HCT116 (cell line): ENCODE measurements at regions not wholly inside any gene's neighbourhood (a gene's known extent, or its start where the extent isn't known, plus 50 kb on each side); places are given as distances from the start of the nearest gene placed in this dataset.

ENCODE experiments used
- ATAC-seq: fragments of 200-7000 bp; cut with Tn5 transposase; 2 replicates; pipeline ENCODE4 v1.9.1; 2020; ENCODE audit warnings: mild to moderate bottlenecking, moderate library complexity
- BruUV-seq: library from RNA; stranded (reverse); fragments of 400-500 nt; replicated peaks from 2 replicates; lab custom pipeline; 2021; lab: Mats Ljungman, UMichigan
- CTCF ChIA-PET: fragments of 300-600 bp; sonication (Branson Sonifier 250); formaldehyde crosslinking; loops from one replicate; lab custom pipeline; 2021; ENCODE audit warnings: antibody characterized with exemption; lab: Charles Lee
- POLR2A ChIA-PET: fragments of 300-600, 350-600 bp; sonication (Branson Sonifier 250); formaldehyde crosslinking; loops from one replicate; lab custom pipeline; 2021; ENCODE audit warnings: antibody characterized with exemption; lab: Charles Lee
- RAD21 ChIA-PET, 2 experiments: fragments of 300-600 bp; sonication (Branson Sonifier 250); formaldehyde crosslinking; loops; one replicate each; lab custom pipeline; 2023; ENCODE audit warnings: low total read pairs in 2 of 2; ENCODE audit not compliant: uncharacterized antibody in 2 of 2, unreplicated experiment in 2 of 2, low non-redundant PET in 1 of 2; lab: Charles Lee
- DNase-seq: peaks from one replicate; pipeline ENCODE4 v3.0.0-alpha.2; 2010; ENCODE audit warnings: low read depth, low spot score
- H2AFZ ChIP-seq: fragments of 200-600 bp; shearing (Covaris generic), sonication (generic); 2 replicates; pipeline ENCODE4 v1.6.1; 2017; ENCODE audit warnings: low read depth, mixed run types, mixed read lengths, antibody characterized with exemption, low read length; ENCODE audit not compliant: poor library complexity, severe bottlenecking
- H3K27ac ChIP-seq: 2 replicates; pipeline ENCODE4 v1.5.1; 2012; ENCODE audit warnings: low read depth, low read length
- H3K27me3 ChIP-seq: fragments of 200-600 bp; sonication (generic); 2 replicates; pipeline ENCODE4 v1.6.1; 2016; ENCODE audit warnings: mixed run types, low read length, mixed read lengths; ENCODE audit not compliant: insufficient read depth
- H3K36me3 ChIP-seq, 2 experiments: fragments of 200-500 bp in 1 of 2; fragments of 200-600 bp in 1 of 2; sonication (Bioruptor generic) in 1 of 2; sonication (generic) in 1 of 2; 2 replicates each; pipeline versions ENCODE4 v1.5.1 to v1.6.1; 2014 to 2016; ENCODE audit warnings: low read length in 2 of 2, inconsistent platforms in 1 of 2, mixed read lengths in 1 of 2, mixed run types in 1 of 2; ENCODE audit not compliant: insufficient read depth in 2 of 2, control insufficient read depth in 1 of 2
- H3K4me1 ChIP-seq, 2 experiments: fragments of 200-600 bp in 1 of 2; sonication (generic) in 1 of 2; 2 replicates each; pipeline versions ENCODE4 v1.5.1 to v1.6.1; 2012 to 2017; ENCODE audit warnings: low read length in 2 of 2, inconsistent platforms in 1 of 2, mild to moderate bottlenecking in 1 of 2, mixed read lengths in 1 of 2, mixed run types in 1 of 2, moderate library complexity in 1 of 2; ENCODE audit not compliant: insufficient read depth in 2 of 2, control insufficient read depth in 1 of 2
- H3K4me2 ChIP-seq: fragments of 200-600 bp; sonication (generic); 2 replicates; pipeline ENCODE4 v1.6.1; 2017; ENCODE audit warnings: mixed run types, low read length, mixed read lengths
- H3K4me3 ChIP-seq, 2 experiments: fragments of 200-600 bp in 1 of 2; sonication (generic) in 1 of 2; replicated peaks in 1 of 2; 2 replicates each; pipeline ENCODE4 v1.5.1; 2011 to 2016; ENCODE audit warnings: low read length in 2 of 2, control low read depth in 1 of 2, low read depth in 1 of 2, mild to moderate bottlenecking in 1 of 2, mixed read lengths in 1 of 2, mixed run types in 1 of 2
- H3K79me2 ChIP-seq: fragments of 200-600 bp; sonication (generic); 2 replicates; pipeline ENCODE4 v1.6.1; 2017; ENCODE audit warnings: mild to moderate bottlenecking, mixed run types, low read length, moderate library complexity, mixed read lengths; ENCODE audit not compliant: insufficient read depth
- H3K9ac ChIP-seq: fragments of 200-600 bp; sonication (generic); 2 replicates; pipeline ENCODE4 v1.6.1; 2016; ENCODE audit warnings: low read length, mixed read lengths
- H3K9me2 ChIP-seq: fragments of 200-600 bp; sonication (generic), shearing (Covaris generic); 2 replicates; pipeline ENCODE4 v1.6.1; 2017; ENCODE audit warnings: mixed run types, mild to moderate bottlenecking, moderate library complexity; ENCODE audit not compliant: insufficient read depth
- H3K9me3 ChIP-seq, 2 experiments: fragments of 200-500 bp in 1 of 2; fragments of 200-600 bp in 1 of 2; sonication (Bioruptor generic) in 1 of 2; sonication (generic) in 1 of 2; 2 replicates each; pipeline ENCODE4 v1.6.1; 2014 to 2017; ENCODE audit warnings: low read length in 2 of 2, mixed read lengths in 2 of 2, inconsistent platforms in 1 of 2, low read depth in 1 of 2, mild to moderate bottlenecking in 1 of 2, mixed run types in 1 of 2, moderate library complexity in 1 of 2; ENCODE audit not compliant: control insufficient read depth in 1 of 2, insufficient read depth in 1 of 2
- H4K20me1 ChIP-seq: fragments of 200-600 bp; sonication (generic), shearing (Covaris generic); 2 replicates; pipeline ENCODE4 v1.6.1; 2017; ENCODE audit warnings: mixed run types, mild to moderate bottlenecking, moderate library complexity; ENCODE audit not compliant: insufficient read depth
- ATF3 ChIP-seq: IDR thresholded peaks from 2 replicates; pipeline ENCODE4 v1.6.1; 2012
- CBX3 ChIP-seq: IDR thresholded peaks from 2 replicates; pipeline ENCODE4 v1.6.1; 2012; ENCODE audit warnings: low read depth
- CTCF ChIP-seq, 3 experiments: fragments of 200-600 bp in 1 of 3; sonication (generic) in 1 of 3; IDR thresholded peaks in 2 of 3; conservative IDR thresholded peaks in 1 of 3; 2 replicates each; pipeline ENCODE4 v1.5.1; 2012 to 2017; ENCODE audit warnings: low read depth in 2 of 3, low read length in 2 of 3, antibody characterized with exemption in 1 of 3, borderline replicate concordance in 1 of 3, control low read depth in 1 of 3, mild to moderate bottlenecking in 1 of 3, mixed read lengths in 1 of 3, mixed run types in 1 of 3, moderate library complexity in 1 of 3; ENCODE audit not compliant: insufficient read depth in 1 of 3
- EGR1 ChIP-seq: IDR thresholded peaks from 2 replicates; pipeline ENCODE4 v1.6.1; 2012; ENCODE audit warnings: low read depth
- ELF1 ChIP-seq: IDR thresholded peaks from 2 replicates; pipeline ENCODE4 v1.6.1; 2012; ENCODE audit warnings: low read depth, borderline replicate concordance
- EZH2 ChIP-seq: fragments of 200-600 bp; sonication (generic); IDR thresholded peaks from 2 replicates; pipeline ENCODE4 v1.6.1; 2017; ENCODE audit warnings: antibody characterized with exemption, mixed run types
- EZH2phosphoT487 ChIP-seq: fragments of 200-600 bp; IDR thresholded peaks from 2 replicates; pipeline ENCODE4 v1.6.1; 2018; ENCODE audit warnings: antibody characterized with exemption, borderline replicate concordance
- JUND ChIP-seq: IDR thresholded peaks from 2 replicates; pipeline ENCODE4 v1.6.1; 2012
- MAX ChIP-seq: IDR thresholded peaks from 2 replicates; pipeline ENCODE4 v1.6.1; 2012
- POLR2A ChIP-seq: IDR thresholded peaks from 2 replicates; pipeline ENCODE4 v1.7.0; 2011; ENCODE audit warnings: borderline replicate concordance; ENCODE audit not compliant: insufficient read depth, insufficient read length; ENCODE audit errors: extremely low read depth
- POLR2AphosphoS5 ChIP-seq: IDR thresholded peaks from 2 replicates; pipeline ENCODE4 v1.6.1; 2011; ENCODE audit warnings: mild to moderate bottlenecking, low read depth, low read length, moderate library complexity
- RAD21 ChIP-seq: IDR thresholded peaks from 2 replicates; pipeline ENCODE4 v1.6.1; 2012; ENCODE audit warnings: low read depth, mild to moderate bottlenecking
- SIN3A ChIP-seq: IDR thresholded peaks from 2 replicates; pipeline ENCODE4 v1.6.1; 2012; ENCODE audit warnings: low read depth
- SP1 ChIP-seq: IDR thresholded peaks from 2 replicates; pipeline ENCODE4 v1.6.1; 2012; ENCODE audit warnings: low read depth
- TCF7L2 ChIP-seq: IDR thresholded peaks from 2 replicates; pipeline ENCODE4 v1.7.0; 2011; ENCODE audit warnings: borderline replicate concordance, inconsistent platforms; ENCODE audit not compliant: insufficient read depth, insufficient read length; ENCODE audit errors: extremely low read depth
- YY1 ChIP-seq: IDR thresholded peaks from 2 replicates; pipeline ENCODE4 v1.6.1; 2011; ENCODE audit warnings: low read length, low read depth, moderate library complexity, mild to moderate bottlenecking; ENCODE audit not compliant: insufficient replicate concordance; ENCODE audit errors: extremely low read depth
- ZBTB33 ChIP-seq: IDR thresholded peaks from 2 replicates; pipeline ENCODE4 v1.6.1; 2011; ENCODE audit warnings: mild to moderate bottlenecking, low read length, moderate library complexity; ENCODE audit not compliant: insufficient replicate concordance; ENCODE audit errors: extremely low read depth
- ZFX ChIP-seq: fragments of 450-650 bp; IDR thresholded peaks from 2 replicates; pipeline ENCODE4 v1.6.1; 2017
- ZNF274 ChIP-seq: fragments of 200-500 bp; sonication (Bioruptor generic); IDR thresholded peaks from 2 replicates; pipeline ENCODE4 v1.6.1; 2014; ENCODE audit warnings: mild to moderate bottlenecking, low read depth, low read length, inconsistent platforms
- intact Hi-C: fragments of 100-400 bp; cut with micrococcal nuclease; formaldehyde crosslinking; loops from 2 replicates; pipeline ENCODE4 v1.10.0; 2022

- Histone ChIP-seq H2AFZ (no peak overlapping the region), H3K9me3 (no peaks in the 10 kb centered on the region), H3K9me2 (no peaks in the 10 kb centered on the region), H3K27ac (no peak overlapping the region), H3K4me3 (no peak overlapping the region), H3K79me2 (peaks cover 80% of the 10 kb centered on the region)
- CTCF ChIA-PET, result no interaction called here
- no TSS peak for BruUV-seq
- TF ChIP-seq EGR1, result no peak
- TF ChIP-seq MAX, result no peak
- TF ChIP-seq CTCF (IDR thresholded peaks at IDR 0.05 in 2 of 3, conservative IDR thresholded peaks at IDR 0.05 in 1 of 3; ENCODE audit: borderline replicate concordance in 1 of 3, insufficient read depth in 1 of 3, low read depth in 2 of 3, low read length in 2 of 3), result no peak
- no peak for TF ChIP-seq EZH2phosphoT487
- no peak for TF ChIP-seq SIN3A
- TF ChIP-seq ZNF274, result no peak
- TF ChIP-seq EZH2, result no peak
- TF ChIP-seq YY1, result no peak
- TF ChIP-seq ZFX, result no peak
- no peak for TF ChIP-seq POLR2AphosphoS5
- TF ChIP-seq POLR2A, result no peak
- no peak for TF ChIP-seq ZBTB33
- TF ChIP-seq TCF7L2, result no peak
- TF ChIP-seq SP1, result no peak
- no peak for TF ChIP-seq ELF1
- no peak for TF ChIP-seq RAD21
- no peak for TF ChIP-seq JUND
- TF ChIP-seq CBX3, result no peak
- no peak for TF ChIP-seq ATF3
- TF ChIP-seq, all 23 proteins: peak for 0
- POLR2A ChIA-PET, result no interaction called here
- H3K4me2 ChIP-seq, result no peak overlapping the region
- no peaks in the 10 kb centered on the region for H3K36me3 ChIP-seq
- DNase-seq (no peak), ATAC-seq (no peak)
- H3K4me1 ChIP-seq, result no peaks in the 10 kb centered on the region
- H4K20me1 ChIP-seq, result peaks cover 11% of the 10 kb centered on the region; the same call in 1 of the 2 replicates
- no peaks in the 10 kb centered on the region for H3K27me3 ChIP-seq
- no peak overlapping the region for H3K9ac ChIP-seq
- intact Hi-C loops, result no loop called here
- RAD21 ChIA-PET, result no interaction called here
Measured at GRCh38 chr2:74036450-74037195, 51.9 kb downstream of the TET3 start.
